NCI-H146 treated with DMSO at 0.1 percent for 48 hours (cell line): ENCODE measurements at regions not wholly inside any gene's neighbourhood (a gene's known extent, or its start where the extent isn't known, plus 50 kb on each side); places are given as distances from the start of the nearest gene placed in this dataset.
A peak's percentile ranks its signal among the peaks of the same experiment; 100 is the strongest.

ENCODE experiments used
- DNase-seq: peaks from one replicate; lab custom pipeline; 2025; ENCODE audit not compliant: unreplicated experiment; lab: John Stamatoyannopoulos, UW

- DNase-seq, result no peak
Measured at GRCh38 chr6:19492636-19493405, 344.3 kb upstream of the ID4 start.

GRCh38 chr6:19501737-19502245 is 335.4 kb upstream of the ID4 start:
- no peak for DNase-seq

- DNase-seq, result no peak
Measured at GRCh38 chr6:19502301-19502700, 334.9 kb upstream of the ID4 start.

GRCh38 chr6:19515939-19516338 is 321.2 kb upstream of the ID4 start:
- DNase-seq, result no peak

- DNase-seq, result no peak
Measured at GRCh38 chr6:19519941-19520340, 317.2 kb upstream of the ID4 start.

- no peak for DNase-seq
Measured at GRCh38 chr6:19524366-19525186, 312.6 kb upstream of the ID4 start.

- no peak for DNase-seq
Measured at GRCh38 chr6:19525673-19526072, 311.5 kb upstream of the ID4 start.

GRCh38 chr6:19530188-19530587 is 307.0 kb upstream of the ID4 start:
- no peak for DNase-seq

GRCh38 chr6:19535351-19535750 is 301.8 kb upstream of the ID4 start:
- peak; percentile 5 for DNase-seq

GRCh38 chr6:19536838-19537237 is 300.3 kb upstream of the ID4 start:
- DNase-seq, result peak; percentile 34

GRCh38 chr6:19538096-19538495 is 299.1 kb upstream of the ID4 start:
- DNase-seq, result peak; percentile 98

GRCh38 chr6:19547507-19547906 is 289.7 kb upstream of the ID4 start:
- no peak for DNase-seq

GRCh38 chr6:19549109-19549508 is 288.1 kb upstream of the ID4 start:
- DNase-seq, result no peak

GRCh38 chr6:19550380-19550779 is 286.8 kb upstream of the ID4 start:
- no peak for DNase-seq

- DNase-seq, result no peak
Measured at GRCh38 chr6:19551611-19552010, 285.6 kb upstream of the ID4 start.

GRCh38 chr6:19552076-19552475 is 285.1 kb upstream of the ID4 start:
- DNase-seq, result no peak

GRCh38 chr6:19552588-19552987 is 284.6 kb upstream of the ID4 start:
- DNase-seq, result no peak

- DNase-seq, result peak; percentile 57
Measured at GRCh38 chr6:19554356-19555225, 282.6 kb upstream of the ID4 start.

GRCh38 chr6:19557191-19557590 is 280.0 kb upstream of the ID4 start:
- no peak for DNase-seq

- DNase-seq, result no peak
Measured at GRCh38 chr6:19558201-19558600, 279.0 kb upstream of the ID4 start.

GRCh38 chr6:19558934-19559333 is 278.2 kb upstream of the ID4 start:
- no peak for DNase-seq
